SH-SY5Y (cell line): ENCODE measurements at regions not wholly inside any gene's neighbourhood (a gene's known extent, or its start where the extent isn't known, plus 50 kb on each side); places are given as distances from the start of the nearest gene placed in this dataset.

Experiments
- GATA2 ChIP-seq: IDR thresholded peaks from 2 replicates; pipeline ENCODE4 v1.6.1; 2011; ENCODE audit warnings: mild to moderate bottlenecking, low read depth, low read length
- GATA3 ChIP-seq: IDR thresholded peaks from 2 replicates; pipeline ENCODE4 v1.6.1; 2011; ENCODE audit warnings: low read depth, mild to moderate bottlenecking, low read length, moderate library complexity

GRCh38 chr2:223107825-223108224 is 55.8 kb downstream of the KCNE4 start:
- TF ChIP-seq GATA2 (no peak), GATA3 (no peak)

GRCh38 chr2:223108351-223109050 is 56.5 kb downstream of the KCNE4 start:
- no peak for TF ChIP-seq GATA2

GRCh38 chr2:223109341-223109740 is 57.4 kb downstream of the KCNE4 start:
- TF ChIP-seq GATA2 (no peak), GATA3 (no peak)

- TF ChIP-seq GATA2, result no peak
- TF ChIP-seq GATA3, result no peak
Measured at GRCh38 chr2:223113161-223113560, 61.2 kb downstream of the KCNE4 start.

- TF ChIP-seq GATA3 (no peak), GATA2 (no peak)
Measured at GRCh38 chr2:223114170-223114569, 62.2 kb downstream of the KCNE4 start.

- no peak for TF ChIP-seq GATA3
- TF ChIP-seq GATA2, result no peak
Measured at GRCh38 chr2:223114917-223115316, 62.9 kb downstream of the KCNE4 start.

- no peak for TF ChIP-seq GATA3
- TF ChIP-seq GATA2, result no peak
Measured at GRCh38 chr2:223117533-223117932, 65.5 kb downstream of the KCNE4 start.

GRCh38 chr2:223121283-223121682 is 69.3 kb downstream of the KCNE4 start:
- TF ChIP-seq GATA2, result no peak
- TF ChIP-seq GATA3, result no peak

GRCh38 chr2:223122781-223123180 is 70.8 kb downstream of the KCNE4 start:
- TF ChIP-seq GATA2, result no peak
- no peak for TF ChIP-seq GATA3

- TF ChIP-seq GATA2 (no peak), GATA3 (no peak)
Measured at GRCh38 chr2:223123855-223124610, 72.0 kb downstream of the KCNE4 start.

- TF ChIP-seq GATA3 (no peak), GATA2 (no peak)
Measured at GRCh38 chr2:223141606-223142005, 89.6 kb downstream of the KCNE4 start.

- TF ChIP-seq GATA2 (no peak), GATA3 (no peak)
Measured at GRCh38 chr2:223142118-223142517, 90.1 kb downstream of the KCNE4 start.

GRCh38 chr2:223147431-223147830 is 95.4 kb downstream of the KCNE4 start:
- TF ChIP-seq GATA2 (no peak), GATA3 (no peak)

GRCh38 chr2:223148516-223148915 is 96.5 kb downstream of the KCNE4 start:
- TF ChIP-seq GATA2 (no peak), GATA3 (no peak)

GRCh38 chr2:223155956-223156355 is 104.0 kb downstream of the KCNE4 start:
- TF ChIP-seq GATA2 (no peak), GATA3 (no peak)

- TF ChIP-seq GATA3 (no peak), GATA2 (no peak)
Measured at GRCh38 chr2:223161873-223162458, 110.0 kb downstream of the KCNE4 start.
